ACHN (cell line): ENCODE measurements at regions not wholly inside any gene's neighbourhood (a gene's known extent, or its start where the extent isn't known, plus 50 kb on each side); places are given as distances from the start of the nearest gene placed in this dataset.
"Not testable (repeated sequence)": the region's sequence is repeated elsewhere in the genome, so short reads cannot be mapped to it uniquely, and the experiment has no call there.

Experiments used
- DNase-seq: peaks from one replicate; pipeline ENCODE4 v3.0.0-alpha.2; 2015
- in situ Hi-C: cut with HindIII; loops from 2 replicates; pipeline ENCODE4 v1.10.0; 2017; ENCODE audit warnings: low sequenced_read_pairs, low pct_ligation_motif_present, low pct_unique_long_range_greater_than_20kb

DNA sequence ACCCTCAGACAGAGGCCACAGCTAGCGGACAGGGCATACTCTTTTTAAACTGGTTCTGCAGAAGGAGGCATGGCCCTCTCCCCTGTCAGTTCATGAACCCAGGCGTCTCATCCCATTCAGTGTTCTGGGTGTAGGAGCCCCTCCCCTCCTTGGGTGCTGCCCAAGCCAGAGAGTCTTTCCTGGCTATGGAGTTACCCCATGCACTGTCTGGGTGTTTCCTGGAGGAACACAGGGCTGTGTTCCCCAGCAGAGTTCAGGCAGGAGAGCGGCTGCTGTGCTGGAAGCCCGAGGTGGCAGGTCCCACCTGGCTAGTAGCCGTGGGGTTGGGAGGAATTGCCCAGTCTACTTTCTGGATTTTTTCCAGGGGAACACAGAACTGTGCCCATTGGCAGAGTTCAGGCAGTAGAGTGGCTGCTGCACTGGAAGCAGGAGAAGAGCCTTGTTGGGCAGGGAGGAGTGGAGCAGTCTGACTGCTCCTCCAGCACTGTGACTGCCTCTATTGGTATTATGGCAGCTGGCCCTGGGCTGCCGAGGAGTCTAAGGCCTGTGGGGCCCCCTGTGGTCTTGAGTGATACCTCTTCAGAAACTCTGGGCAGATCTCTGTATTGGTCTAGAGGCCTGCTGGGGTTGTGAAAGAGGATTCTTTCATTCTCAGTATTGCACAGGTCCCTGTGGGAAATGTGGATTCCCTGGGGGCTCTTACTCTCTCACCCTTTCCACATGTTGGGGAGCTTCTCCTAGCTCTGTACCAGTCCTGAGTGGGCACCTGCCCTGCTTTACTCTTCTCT, 168.3 kb downstream of the PCDH20 start:
- DNase-seq = no peak
- in situ Hi-C loops = no loop called here

- in situ Hi-C loops = no loop called here
- no peak for DNase-seq
Observed at GRCh38 chr13:61246351-61246750, 169.3 kb downstream of the PCDH20 start.

DNA sequence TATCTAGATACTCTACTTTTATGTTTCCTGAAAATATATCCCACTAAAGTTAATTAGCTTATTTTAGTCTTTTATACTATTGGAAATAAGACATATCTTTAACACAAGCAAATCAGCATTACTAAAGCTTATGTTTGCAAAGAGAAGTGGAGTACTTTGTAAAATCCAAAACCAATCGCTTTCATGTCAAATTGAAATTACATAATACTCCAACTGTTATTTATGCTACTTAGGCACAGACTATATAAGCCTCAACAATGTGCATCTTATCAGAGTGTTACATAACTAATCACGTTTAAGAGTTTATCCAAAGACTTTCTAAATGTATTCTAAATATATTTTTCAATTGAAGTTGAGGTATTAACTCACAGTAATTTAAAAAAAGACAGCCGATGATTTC, 200.0 kb downstream of the PCDH20 start:
- in situ Hi-C loops = no loop called here
- no peak for DNase-seq

DNA sequence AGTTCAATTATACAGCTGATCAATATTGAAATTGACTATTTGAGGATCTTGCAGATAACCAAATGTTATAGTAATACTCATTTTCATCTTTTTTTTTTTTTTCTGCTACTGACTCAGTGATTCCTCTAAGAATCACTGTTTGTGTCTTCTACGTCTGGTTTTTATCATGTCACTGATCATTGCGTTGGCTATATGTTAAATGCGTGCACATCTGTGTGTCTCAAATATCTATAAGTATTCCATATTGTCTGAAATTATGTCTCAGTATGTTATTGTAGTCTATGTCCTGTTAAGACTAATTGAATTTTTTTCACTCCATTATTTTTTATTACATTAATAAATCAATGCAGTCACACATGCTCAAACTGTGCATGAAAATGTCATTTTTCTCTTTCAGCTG, 200.5 kb downstream of the PCDH20 start:
- DNase-seq = no peak

DNA sequence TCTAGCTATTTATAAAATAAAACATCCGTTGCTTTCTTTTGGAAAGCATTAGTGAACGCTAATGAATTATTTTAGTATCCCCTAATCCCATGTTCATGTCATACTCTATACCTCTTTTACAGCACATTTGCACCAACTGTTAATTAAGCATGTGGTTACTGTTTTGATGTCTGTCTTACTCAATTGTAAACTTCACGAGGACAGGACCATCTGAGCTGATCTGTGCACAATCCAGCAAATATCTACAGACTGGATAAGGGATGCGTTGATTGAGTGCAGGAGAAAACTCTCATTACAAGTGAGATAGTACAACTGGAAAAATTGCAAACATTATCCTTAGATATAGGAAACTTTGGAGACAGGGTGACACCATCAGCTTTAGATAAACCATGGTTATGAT, 201.1 kb downstream of the PCDH20 start:
- DNase-seq = no peak
- in situ Hi-C loops = no loop called here

More for the DNA sequence above, 200.5 kb downstream of the PCDH20 start:
- in situ Hi-C loops = no loop called here

DNA sequence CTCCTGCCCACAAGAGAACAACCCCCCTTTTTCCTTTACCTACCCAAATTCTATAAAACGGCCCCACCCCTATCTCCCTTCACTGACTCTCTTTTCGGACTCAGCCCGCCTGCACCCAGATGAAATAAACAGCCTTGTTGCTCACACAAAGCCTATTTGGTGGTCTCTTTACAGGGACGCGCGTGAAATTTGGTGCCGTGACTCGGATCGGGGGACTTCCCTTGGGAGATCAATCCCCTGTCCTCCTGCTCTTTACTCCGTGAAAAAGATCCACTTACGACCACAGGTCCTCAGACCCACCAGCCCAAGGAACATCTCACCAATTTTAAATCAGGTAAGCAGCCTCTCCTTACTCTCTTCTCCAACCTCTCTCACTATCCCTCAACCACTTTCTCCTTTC, 209.8 kb downstream of the PCDH20 start:
- DNase-seq, in situ Hi-C loops: not testable (repeated sequence)

DNA sequence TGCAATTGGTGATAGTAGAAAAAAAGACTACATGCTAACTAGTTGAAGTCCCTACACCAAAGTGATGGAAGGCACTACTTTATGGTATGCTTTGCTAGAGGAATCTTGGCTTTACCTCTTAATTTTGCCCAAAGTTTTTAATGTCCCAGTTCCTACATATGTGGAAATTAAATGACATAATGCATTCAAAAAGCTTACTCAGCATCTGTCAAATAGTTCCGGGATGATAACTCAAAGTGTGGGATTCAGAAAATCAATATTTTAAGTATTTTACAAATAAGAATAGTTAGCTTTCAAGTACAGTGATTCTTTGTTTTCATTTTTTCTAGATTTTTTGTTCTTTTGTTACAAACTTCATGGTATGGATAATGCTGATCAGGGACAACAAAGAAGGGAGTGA, 211.6 kb downstream of the PCDH20 start:
- DNase-seq = no peak
- in situ Hi-C loops = no loop called here

DNA sequence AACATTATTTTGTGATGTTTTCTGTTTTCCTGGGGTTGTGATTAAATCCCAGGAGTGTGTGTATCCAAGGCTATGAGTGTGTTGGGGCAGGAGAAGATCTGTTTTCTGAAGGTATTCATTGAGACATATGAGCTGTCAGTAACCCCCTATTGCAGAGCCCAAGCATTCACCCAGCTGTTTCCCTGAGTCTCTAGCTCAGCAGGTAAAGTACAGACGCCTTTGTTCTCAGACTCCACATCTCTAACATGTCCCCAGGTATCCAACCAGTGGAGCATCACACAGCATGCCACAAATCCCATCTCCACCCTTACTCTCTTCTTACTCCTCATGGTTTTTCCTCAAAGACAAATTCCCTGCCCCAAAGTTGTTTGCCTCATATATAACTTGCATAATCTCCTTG, 213.6 kb downstream of the PCDH20 start:
- in situ Hi-C loops = no loop called here

DNA sequence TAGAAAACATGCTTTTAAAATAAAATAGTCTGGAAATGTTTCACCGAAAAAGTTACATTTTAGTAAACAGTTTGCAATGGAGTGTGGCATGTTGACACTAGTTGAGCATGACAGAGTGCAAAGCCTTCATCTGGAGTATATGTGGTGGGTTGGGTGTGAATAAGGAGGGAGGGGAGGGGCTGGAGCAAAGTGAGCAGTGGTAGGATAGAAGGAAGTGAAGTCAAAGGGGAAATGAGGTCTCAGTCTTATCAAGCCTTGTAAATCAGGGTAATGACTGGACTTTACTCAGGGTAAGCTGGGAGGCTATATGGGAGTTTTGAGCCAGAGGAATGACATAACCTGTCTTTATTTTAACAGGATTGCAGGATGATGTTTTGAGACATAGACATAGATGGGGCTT, 222.8 kb downstream of the PCDH20 start:
- no peak for DNase-seq
- in situ Hi-C loops = no loop called here

More for the DNA sequence above, 213.6 kb downstream of the PCDH20 start:
- no peak for DNase-seq

- DNase-seq = no peak
- in situ Hi-C loops = no loop called here
Observed at GRCh38 chr13:61188057-61188456, 227.6 kb downstream of the PCDH20 start.

GRCh38 chr13:61187471-61187870, 228.2 kb downstream of the PCDH20 start:
- in situ Hi-C loops = no loop called here
- no peak for DNase-seq

- no peak for DNase-seq
- in situ Hi-C loops = no loop called here
Observed at GRCh38 chr13:61183670-61184069, 232.0 kb downstream of the PCDH20 start.

DNA sequence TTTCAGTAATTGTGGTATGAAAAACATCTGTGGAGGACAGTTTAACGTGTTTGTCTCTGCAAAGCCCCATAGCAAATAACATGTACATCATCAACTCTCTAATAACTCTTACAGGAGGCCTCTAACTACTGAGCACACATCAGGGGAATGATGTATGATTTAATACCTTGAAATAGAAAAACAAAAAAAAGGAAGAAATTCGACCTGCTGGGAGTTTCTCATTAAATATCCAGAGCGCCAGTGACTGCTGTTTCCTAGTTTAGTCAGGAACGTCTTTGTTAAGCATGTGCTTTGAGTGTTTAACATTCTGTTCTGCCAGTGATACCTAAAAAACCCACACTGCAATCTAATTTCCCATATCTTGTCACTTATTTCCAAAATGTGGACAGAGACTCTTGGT, 235.4 kb downstream of the PCDH20 start:
- DNase-seq = no peak
- in situ Hi-C loops = no loop called here

- no peak for DNase-seq
- in situ Hi-C loops = no loop called here
Observed at GRCh38 chr13:61179741-61180140, 235.9 kb downstream of the PCDH20 start.

- in situ Hi-C loops = no loop called here
- peak; percentile 8 for DNase-seq
Observed at GRCh38 chr13:61170856-61171255, 244.8 kb downstream of the PCDH20 start.

DNA sequence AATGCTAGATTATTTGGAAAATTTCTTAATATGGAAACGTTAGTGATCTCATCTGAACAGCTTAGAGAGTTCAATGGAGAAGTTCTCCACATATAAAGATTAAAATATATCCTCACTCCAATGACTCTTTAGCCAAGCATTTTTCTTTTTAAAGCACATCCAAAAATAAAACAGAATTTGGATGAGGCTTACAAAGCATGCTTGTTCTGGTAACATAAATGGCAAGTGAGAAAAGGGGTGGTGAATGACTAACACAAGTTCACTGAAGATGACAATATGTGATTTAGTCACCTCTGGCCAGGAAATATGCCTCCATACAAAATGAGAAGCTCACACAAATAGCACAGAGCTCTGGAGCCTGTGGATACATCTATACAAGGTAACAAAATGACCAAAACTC, 253.0 kb downstream of the PCDH20 start:
- in situ Hi-C loops = no loop called here
- DNase-seq = no peak

GRCh38 chr13:61162106-61162505, 253.5 kb downstream of the PCDH20 start:
- in situ Hi-C loops = no loop called here
- DNase-seq = no peak

- in situ Hi-C loops = no loop called here
- DNase-seq = no peak
Observed at GRCh38 chr13:61156753-61157152, 258.9 kb downstream of the PCDH20 start.

- in situ Hi-C loops = no loop called here
- DNase-seq = no peak
Observed at GRCh38 chr13:61151062-61151461, 264.6 kb downstream of the PCDH20 start.

DNA sequence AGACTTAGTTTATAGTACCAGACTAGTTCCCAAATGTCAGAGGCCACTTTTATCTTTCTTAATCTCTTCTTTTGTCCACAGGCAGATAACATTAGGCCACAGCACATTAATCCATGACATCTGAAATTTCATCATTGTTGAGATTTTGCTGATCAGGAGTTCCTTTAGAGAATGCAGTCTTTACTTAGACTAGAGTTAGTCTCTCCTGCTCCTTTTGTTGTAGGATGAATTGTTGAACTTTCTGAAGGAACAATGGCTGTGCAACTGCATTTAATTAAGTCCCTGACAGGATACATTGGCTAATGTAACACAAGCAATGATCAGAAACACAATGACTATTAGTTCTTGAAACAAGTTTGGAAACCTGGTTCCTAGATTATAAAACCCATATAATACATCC, 266.3 kb downstream of the PCDH20 start:
- in situ Hi-C loops = no loop called here
- no peak for DNase-seq
